Liver (tissue), 8 donors: ENCODE measurements at regions not wholly inside any gene's neighbourhood (a gene's known extent, or its start where the extent isn't known, plus 50 kb on each side); places are given as distances from the start of the nearest gene placed in this dataset.

Experiments used
- DNase-seq: peaks from one replicate; pipeline ENCODE4 v3.0.0-alpha.2; 2017; ENCODE audit warnings: low spot score
- H3K27ac ChIP-seq, 2 donors: one replicate each; pipeline ENCODE4 v1.7.0; 2013; ENCODE audit warnings: inconsistent platforms in 2 of 2, low read length in 2 of 2, control low read depth in 1 of 2, low read depth in 1 of 2, mild to moderate bottlenecking in 1 of 2
- H3K27me3 ChIP-seq, 4 donors: one replicate each; pipeline versions ENCODE4 v1.6.1 to v1.7.0; 2013; ENCODE audit warnings: low read length in 3 of 4, inconsistent platforms in 1 of 4, mild to moderate bottlenecking in 1 of 4, moderate library complexity in 1 of 4; ENCODE audit not compliant: control insufficient read depth in 4 of 4, insufficient read depth in 4 of 4
- H3K36me3 ChIP-seq, 4 donors: one replicate each; pipeline versions ENCODE4 v1.6.1 to v1.7.0; 2013; ENCODE audit warnings: low read length in 3 of 4, mild to moderate bottlenecking in 3 of 4, low read depth in 1 of 4, moderate library complexity in 1 of 4; ENCODE audit not compliant: control insufficient read depth in 4 of 4, insufficient read depth in 3 of 4
- H3K4me1 ChIP-seq, 4 donors: one replicate each; pipeline versions ENCODE4 v1.6.1 to v1.7.0; 2013; ENCODE audit warnings: low read length in 3 of 4, mild to moderate bottlenecking in 3 of 4, moderate library complexity in 1 of 4; ENCODE audit not compliant: control insufficient read depth in 4 of 4, insufficient read depth in 4 of 4
- H3K4me3 ChIP-seq, 3 donors: one replicate each; pipeline versions ENCODE4 v1.6.1 to v1.7.0; 2013; ENCODE audit warnings: low read length in 3 of 3, control low read depth in 1 of 3, low read depth in 1 of 3, mild to moderate bottlenecking in 1 of 3
- H3K9ac ChIP-seq, 2 donors: one replicate each; pipeline ENCODE4 v1.7.0; 2013; ENCODE audit warnings: low read length in 2 of 2, mild to moderate bottlenecking in 2 of 2, moderate library complexity in 2 of 2, control low read depth in 1 of 2, low read depth in 1 of 2
- H3K9me3 ChIP-seq, 4 donors: one replicate each; pipeline versions ENCODE4 v1.6.1 to v1.7.0; 2013; ENCODE audit warnings: low read length in 3 of 4; ENCODE audit not compliant: control insufficient read depth in 4 of 4
- EGR1 ChIP-seq, 2 donors: IDR thresholded peaks; 2 replicates each; pipeline ENCODE4 v1.6.1; 2016 to 2018; ENCODE audit warnings: antibody characterized with exemption in 2 of 2, low read depth in 2 of 2
- FOXA1 ChIP-seq: IDR thresholded peaks from 2 replicates; pipeline ENCODE4 v1.6.1; 2016; ENCODE audit warnings: antibody characterized with exemption
- FOXA2 ChIP-seq: IDR thresholded peaks from 2 replicates; pipeline ENCODE4 v1.6.1; 2016; ENCODE audit warnings: antibody characterized with exemption
- GABPA ChIP-seq, 2 donors: IDR thresholded peaks in 1 of 2; conservative IDR thresholded peaks in 1 of 2; 2 replicates each; pipeline ENCODE4 v1.6.1; 2016; ENCODE audit warnings: antibody characterized with exemption in 2 of 2, mild to moderate bottlenecking in 1 of 2, moderate library complexity in 1 of 2
- HNF4A ChIP-seq, 2 donors: conservative IDR thresholded peaks; 2 replicates each; pipeline ENCODE4 v1.6.1; 2016; ENCODE audit warnings: antibody characterized with exemption in 2 of 2, mild to moderate bottlenecking in 2 of 2
- HNF4G ChIP-seq: IDR thresholded peaks from 2 replicates; pipeline ENCODE4 v1.6.1; 2016; ENCODE audit warnings: antibody characterized with exemption
- JUND ChIP-seq, 2 donors: IDR thresholded peaks; 2 replicates each; pipeline ENCODE4 v1.6.1; 2016; ENCODE audit warnings: antibody characterized with exemption in 2 of 2
- NR2F2 ChIP-seq: IDR thresholded peaks from 2 replicates; pipeline ENCODE4 v1.6.1; 2016; ENCODE audit warnings: antibody characterized with exemption
- RAD21 ChIP-seq, 2 donors: IDR thresholded peaks; 2 replicates each; pipeline ENCODE4 v1.6.1; 2016; ENCODE audit warnings: antibody characterized with exemption in 2 of 2, mild to moderate bottlenecking in 2 of 2
- RXRA ChIP-seq, 2 donors: IDR thresholded peaks; 2 replicates each; pipeline ENCODE4 v1.6.1; 2017 to 2018; ENCODE audit warnings: antibody characterized with exemption in 2 of 2, mild to moderate bottlenecking in 1 of 2
- SP1 ChIP-seq: IDR thresholded peaks from 2 replicates; pipeline ENCODE4 v1.6.1; 2018; ENCODE audit warnings: antibody characterized with exemption, mild to moderate bottlenecking
- TAF1 ChIP-seq: conservative IDR thresholded peaks from 2 replicates; pipeline ENCODE4 v1.6.1; 2016; ENCODE audit warnings: antibody characterized with exemption, mild to moderate bottlenecking
- YY1 ChIP-seq: IDR thresholded peaks from 2 replicates; pipeline ENCODE4 v1.6.1; 2016; ENCODE audit warnings: antibody characterized with exemption, mild to moderate bottlenecking
- WGBS: extraction: QIAGEN DNeasy Blood & Tissue Kit; methylation state at CpG from one replicate; pipeline ENCODE4 v1.1.7; 2013; 5-methylcytosine and 5-hydroxymethylcytosine counted together
- TF ChIP-seq, protein P1 (sequence below): fragments of 150-350 bp; IDR thresholded peaks from 2 replicates; pipeline ENCODE4 v1.5.1; 2017; ENCODE audit warnings: improper control_type of control experiment, low read depth, low read length; ENCODE audit not compliant: missing input control
- TF ChIP-seq, protein P2 (sequence below): IDR thresholded peaks from 2 replicates; pipeline ENCODE4 v1.6.1; 2016; ENCODE audit warnings: antibody characterized with exemption
- TF ChIP-seq, protein P3 (sequence below): IDR thresholded peaks from 2 replicates; pipeline ENCODE4 v1.6.1; 2016; ENCODE audit warnings: antibody characterized with exemption
- TF ChIP-seq, protein P4 (sequence below): IDR thresholded peaks from 2 replicates; pipeline ENCODE4 v1.6.1; 2016; ENCODE audit warnings: antibody characterized with exemption, mild to moderate bottlenecking
- TF ChIP-seq, protein P5 (sequence below): IDR thresholded peaks from 2 replicates; pipeline ENCODE4 v1.6.1; 2016; ENCODE audit warnings: antibody characterized with exemption
- donor health status: healthy.
- donor health status: healthy.
- donor health status: healthy.
- donor health status: healthy.
- donor health status: healthy.

DNA sequence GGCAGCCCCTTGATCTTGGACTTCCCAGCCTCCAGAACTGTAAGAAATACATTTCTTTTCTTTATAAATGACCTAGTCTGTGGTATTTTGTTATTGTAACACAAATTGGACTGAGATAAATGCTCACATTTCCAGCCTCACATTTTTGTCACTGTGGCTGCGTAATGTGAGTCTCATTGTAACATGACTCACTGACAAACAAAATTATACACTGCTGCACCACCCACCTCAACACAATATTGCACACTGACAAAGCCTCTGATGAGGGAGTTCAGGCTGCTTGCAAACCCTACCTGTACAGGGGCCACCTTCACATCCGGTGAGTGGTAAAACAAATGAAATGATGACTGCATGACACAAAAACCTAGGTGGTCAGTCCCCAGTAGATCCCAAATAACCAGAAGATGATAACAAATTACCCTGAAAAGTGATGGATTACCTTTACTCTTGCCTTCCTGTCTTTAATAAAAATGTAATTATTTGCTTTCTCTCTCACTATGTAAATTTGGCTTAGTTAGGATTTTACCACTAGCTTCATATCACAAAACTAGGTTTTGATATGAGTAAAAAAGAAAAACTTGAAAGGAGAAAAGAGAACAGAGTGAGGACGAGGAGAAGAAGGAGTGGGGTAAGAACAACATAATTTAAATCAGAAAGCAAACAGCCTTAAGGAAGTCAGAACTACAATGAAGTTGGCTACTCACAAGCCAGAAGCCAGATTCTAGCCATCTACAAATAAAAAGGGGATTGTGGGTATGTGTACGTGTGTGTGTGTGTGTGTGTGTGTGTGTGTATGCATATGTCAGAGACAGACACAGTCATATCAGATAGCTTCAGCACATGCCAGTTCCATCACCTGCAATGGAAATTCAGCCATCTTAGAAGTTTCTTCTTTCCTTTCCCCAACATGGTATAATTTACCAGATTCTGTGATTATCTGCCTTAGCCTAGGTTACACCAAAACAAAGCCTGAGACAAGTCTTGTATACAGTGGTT lies 53.4 kb upstream of the SESN3 start (continued):
- TF ChIP-seq, protein P1, sequence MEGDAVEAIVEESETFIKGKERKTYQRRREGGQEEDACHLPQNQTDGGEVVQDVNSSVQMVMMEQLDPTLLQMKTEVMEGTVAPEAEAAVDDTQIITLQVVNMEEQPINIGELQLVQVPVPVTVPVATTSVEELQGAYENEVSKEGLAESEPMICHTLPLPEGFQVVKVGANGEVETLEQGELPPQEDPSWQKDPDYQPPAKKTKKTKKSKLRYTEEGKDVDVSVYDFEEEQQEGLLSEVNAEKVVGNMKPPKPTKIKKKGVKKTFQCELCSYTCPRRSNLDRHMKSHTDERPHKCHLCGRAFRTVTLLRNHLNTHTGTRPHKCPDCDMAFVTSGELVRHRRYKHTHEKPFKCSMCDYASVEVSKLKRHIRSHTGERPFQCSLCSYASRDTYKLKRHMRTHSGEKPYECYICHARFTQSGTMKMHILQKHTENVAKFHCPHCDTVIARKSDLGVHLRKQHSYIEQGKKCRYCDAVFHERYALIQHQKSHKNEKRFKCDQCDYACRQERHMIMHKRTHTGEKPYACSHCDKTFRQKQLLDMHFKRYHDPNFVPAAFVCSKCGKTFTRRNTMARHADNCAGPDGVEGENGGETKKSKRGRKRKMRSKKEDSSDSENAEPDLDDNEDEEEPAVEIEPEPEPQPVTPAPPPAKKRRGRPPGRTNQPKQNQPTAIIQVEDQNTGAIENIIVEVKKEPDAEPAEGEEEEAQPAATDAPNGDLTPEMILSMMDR, result no peak
- no peak for TF ChIP-seq TAF1
- TF ChIP-seq FOXA2, result no peak
- TF ChIP-seq RXRA (IDR thresholded peaks at IDR 0.05), result no peak
- TF ChIP-seq RAD21 (IDR thresholded peaks at IDR 0.05), result no peak
- TF ChIP-seq YY1, result no peak
- TF ChIP-seq, protein P2, sequence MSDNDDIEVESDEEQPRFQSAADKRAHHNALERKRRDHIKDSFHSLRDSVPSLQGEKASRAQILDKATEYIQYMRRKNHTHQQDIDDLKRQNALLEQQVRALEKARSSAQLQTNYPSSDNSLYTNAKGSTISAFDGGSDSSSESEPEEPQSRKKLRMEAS, result no peak

DNA sequence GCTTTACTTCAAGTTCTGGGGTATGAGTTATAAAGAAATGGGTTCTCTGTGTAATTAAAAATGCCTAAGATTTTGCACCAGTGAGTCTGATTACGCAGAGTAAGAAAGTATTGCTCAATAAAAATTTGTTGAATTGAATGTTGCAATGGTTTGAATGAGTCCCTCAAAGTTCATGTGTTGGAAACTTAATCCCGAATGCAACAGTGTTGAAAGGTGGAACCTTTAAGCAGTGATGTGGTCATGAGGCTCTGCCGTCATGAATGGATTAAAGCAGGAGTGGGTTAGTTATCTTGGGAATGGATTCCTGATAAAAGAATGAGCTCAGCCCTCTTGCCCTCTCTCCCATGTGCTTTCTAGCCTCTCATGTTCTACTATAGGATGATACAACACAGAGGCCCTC lies 52.6 kb upstream of the SESN3 start:
- no peak overlapping the region for H3K4me3 ChIP-seq
- no peak overlapping the region for H3K9ac ChIP-seq
- TF ChIP-seq, protein P2, result peak; percentile 61
- TF ChIP-seq EGR1 (IDR thresholded peaks at IDR 0.05; ENCODE audit: low read depth in 2 of 2), result no peak
- TF ChIP-seq JUND (IDR thresholded peaks at IDR 0.05), result peak in 1 of 2 donors; percentile 74
- TF ChIP-seq HNF4G, result no peak
- TF ChIP-seq SP1, result peak; percentile 25
- TF ChIP-seq HNF4A (conservative IDR thresholded peaks at IDR 0.05), result peak; percentile 61 to 70
- peak; percentile 61 to 81 for TF ChIP-seq RXRA (IDR thresholded peaks at IDR 0.05)
- TF ChIP-seq, protein P1, result no peak
- TF ChIP-seq TAF1, result no peak
- peak; percentile 45 for TF ChIP-seq YY1
- TF ChIP-seq, protein P3, sequence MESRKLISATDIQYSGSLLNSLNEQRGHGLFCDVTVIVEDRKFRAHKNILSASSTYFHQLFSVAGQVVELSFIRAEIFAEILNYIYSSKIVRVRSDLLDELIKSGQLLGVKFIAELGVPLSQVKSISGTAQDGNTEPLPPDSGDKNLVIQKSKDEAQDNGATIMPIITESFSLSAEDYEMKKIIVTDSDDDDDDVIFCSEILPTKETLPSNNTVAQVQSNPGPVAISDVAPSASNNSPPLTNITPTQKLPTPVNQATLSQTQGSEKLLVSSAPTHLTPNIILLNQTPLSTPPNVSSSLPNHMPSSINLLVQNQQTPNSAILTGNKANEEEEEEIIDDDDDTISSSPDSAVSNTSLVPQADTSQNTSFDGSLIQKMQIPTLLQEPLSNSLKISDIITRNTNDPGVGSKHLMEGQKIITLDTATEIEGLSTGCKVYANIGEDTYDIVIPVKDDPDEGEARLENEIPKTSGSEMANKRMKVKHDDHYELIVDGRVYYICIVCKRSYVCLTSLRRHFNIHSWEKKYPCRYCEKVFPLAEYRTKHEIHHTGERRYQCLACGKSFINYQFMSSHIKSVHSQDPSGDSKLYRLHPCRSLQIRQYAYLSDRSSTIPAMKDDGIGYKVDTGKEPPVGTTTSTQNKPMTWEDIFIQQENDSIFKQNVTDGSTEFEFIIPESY, result peak; percentile 38
- TF ChIP-seq FOXA2, result no peak
- no peak for TF ChIP-seq NR2F2
- TF ChIP-seq, protein P4, sequence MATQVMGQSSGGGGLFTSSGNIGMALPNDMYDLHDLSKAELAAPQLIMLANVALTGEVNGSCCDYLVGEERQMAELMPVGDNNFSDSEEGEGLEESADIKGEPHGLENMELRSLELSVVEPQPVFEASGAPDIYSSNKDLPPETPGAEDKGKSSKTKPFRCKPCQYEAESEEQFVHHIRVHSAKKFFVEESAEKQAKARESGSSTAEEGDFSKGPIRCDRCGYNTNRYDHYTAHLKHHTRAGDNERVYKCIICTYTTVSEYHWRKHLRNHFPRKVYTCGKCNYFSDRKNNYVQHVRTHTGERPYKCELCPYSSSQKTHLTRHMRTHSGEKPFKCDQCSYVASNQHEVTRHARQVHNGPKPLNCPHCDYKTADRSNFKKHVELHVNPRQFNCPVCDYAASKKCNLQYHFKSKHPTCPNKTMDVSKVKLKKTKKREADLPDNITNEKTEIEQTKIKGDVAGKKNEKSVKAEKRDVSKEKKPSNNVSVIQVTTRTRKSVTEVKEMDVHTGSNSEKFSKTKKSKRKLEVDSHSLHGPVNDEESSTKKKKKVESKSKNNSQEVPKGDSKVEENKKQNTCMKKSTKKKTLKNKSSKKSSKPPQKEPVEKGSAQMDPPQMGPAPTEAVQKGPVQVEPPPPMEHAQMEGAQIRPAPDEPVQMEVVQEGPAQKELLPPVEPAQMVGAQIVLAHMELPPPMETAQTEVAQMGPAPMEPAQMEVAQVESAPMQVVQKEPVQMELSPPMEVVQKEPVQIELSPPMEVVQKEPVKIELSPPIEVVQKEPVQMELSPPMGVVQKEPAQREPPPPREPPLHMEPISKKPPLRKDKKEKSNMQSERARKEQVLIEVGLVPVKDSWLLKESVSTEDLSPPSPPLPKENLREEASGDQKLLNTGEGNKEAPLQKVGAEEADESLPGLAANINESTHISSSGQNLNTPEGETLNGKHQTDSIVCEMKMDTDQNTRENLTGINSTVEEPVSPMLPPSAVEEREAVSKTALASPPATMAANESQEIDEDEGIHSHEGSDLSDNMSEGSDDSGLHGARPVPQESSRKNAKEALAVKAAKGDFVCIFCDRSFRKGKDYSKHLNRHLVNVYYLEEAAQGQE, result no peak
- TF ChIP-seq GABPA (IDR thresholded peaks at IDR 0.05 in 1 of 2, conservative IDR thresholded peaks at IDR 0.05 in 1 of 2), result no peak
- peak in 1 of 2 donors; percentile 35 for TF ChIP-seq RAD21 (IDR thresholded peaks at IDR 0.05)
- TF ChIP-seq FOXA1, result peak; percentile 33
- TF ChIP-seq, protein P5, sequence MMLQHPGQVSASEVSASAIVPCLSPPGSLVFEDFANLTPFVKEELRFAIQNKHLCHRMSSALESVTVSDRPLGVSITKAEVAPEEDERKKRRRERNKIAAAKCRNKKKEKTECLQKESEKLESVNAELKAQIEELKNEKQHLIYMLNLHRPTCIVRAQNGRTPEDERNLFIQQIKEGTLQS, result peak; percentile 33
- no peaks in the 10 kb centered on the region for H3K27me3 ChIP-seq
- 31% methylated on average over 3 of the region's 3 CpGs for WGBS
- no peak overlapping the region for H3K27ac ChIP-seq
- DNase-seq, result no peak
- H3K4me1 ChIP-seq, result peaks cover 0 to 13% (median 2%) of the 10 kb centered on the region in 4 donors
- H3K9me3 ChIP-seq, result no peaks in the 10 kb centered on the region
- no peaks in the 10 kb centered on the region for H3K36me3 ChIP-seq
